DMS153 treated with DMSO at 0.1 percent for 48 hours (cell line): ENCODE measurements at regions not wholly inside any gene's neighbourhood (a gene's known extent, or its start where the extent isn't known, plus 50 kb on each side); places are given as distances from the start of the nearest gene placed in this dataset.

Experiments used
- DNase-seq: peaks from one replicate; lab custom pipeline; 2025; ENCODE audit not compliant: unreplicated experiment; lab: John Stamatoyannopoulos, UW

DNA sequence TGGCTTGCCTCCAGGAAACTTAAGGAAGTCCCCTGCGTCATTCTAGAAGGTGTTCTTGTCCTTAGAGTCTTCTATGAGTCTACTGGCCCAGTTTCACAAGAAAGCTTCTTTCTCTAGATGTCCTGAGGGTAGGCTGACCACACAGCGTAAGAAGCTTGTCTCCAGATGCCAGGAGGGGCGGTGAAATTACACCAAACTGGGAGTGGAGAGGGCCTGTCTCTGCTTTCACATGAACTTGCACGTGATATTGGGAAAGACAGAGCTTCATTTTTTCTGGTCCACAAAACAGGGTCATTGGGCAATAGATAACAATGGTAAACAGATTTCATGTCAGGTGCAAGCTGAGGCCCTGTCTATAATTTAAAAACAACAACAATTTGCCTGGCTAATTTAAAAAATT is 85.7 kb upstream of the TBX3 start:
- no peak for DNase-seq

DNA sequence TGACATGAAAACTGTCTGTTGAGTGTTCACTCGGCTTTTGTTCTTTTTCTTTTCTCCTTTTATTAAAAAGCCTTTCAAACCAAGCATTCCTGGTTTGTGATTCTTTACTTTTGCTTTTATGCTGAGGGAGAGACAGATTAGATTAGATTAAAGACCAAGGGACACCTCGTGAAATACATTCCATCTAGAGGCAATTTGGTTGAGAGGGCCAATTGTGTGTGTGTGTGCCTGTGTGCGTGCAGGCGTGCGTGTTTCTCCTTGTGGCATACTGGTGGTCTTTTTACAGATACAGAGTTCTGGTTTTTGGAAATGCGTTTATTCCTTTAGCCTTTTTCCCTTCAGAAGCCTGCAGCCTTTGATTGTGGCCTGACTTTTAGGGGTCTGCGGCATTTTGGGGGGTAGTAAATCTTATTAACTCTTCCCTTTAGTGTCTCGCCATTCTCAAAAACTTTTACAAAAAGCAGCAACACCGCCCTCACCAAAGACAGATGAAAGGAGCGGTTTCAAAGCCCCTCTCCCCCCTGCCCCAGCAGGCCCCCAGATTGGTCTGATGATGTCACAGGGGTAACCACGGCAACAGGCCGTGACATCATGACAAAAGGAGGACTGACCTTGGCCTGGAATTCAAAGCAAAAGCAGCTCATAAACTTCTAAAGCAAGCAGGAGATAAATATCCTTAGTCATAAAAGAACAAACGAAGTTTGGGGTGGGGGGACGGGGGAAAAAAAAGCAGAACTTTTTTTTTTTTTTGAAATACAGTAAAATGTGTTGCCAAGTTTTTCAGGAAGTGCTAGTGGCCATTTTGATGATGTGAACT is 84.1 kb upstream of the TBX3 start:
- no peak for DNase-seq

DNA sequence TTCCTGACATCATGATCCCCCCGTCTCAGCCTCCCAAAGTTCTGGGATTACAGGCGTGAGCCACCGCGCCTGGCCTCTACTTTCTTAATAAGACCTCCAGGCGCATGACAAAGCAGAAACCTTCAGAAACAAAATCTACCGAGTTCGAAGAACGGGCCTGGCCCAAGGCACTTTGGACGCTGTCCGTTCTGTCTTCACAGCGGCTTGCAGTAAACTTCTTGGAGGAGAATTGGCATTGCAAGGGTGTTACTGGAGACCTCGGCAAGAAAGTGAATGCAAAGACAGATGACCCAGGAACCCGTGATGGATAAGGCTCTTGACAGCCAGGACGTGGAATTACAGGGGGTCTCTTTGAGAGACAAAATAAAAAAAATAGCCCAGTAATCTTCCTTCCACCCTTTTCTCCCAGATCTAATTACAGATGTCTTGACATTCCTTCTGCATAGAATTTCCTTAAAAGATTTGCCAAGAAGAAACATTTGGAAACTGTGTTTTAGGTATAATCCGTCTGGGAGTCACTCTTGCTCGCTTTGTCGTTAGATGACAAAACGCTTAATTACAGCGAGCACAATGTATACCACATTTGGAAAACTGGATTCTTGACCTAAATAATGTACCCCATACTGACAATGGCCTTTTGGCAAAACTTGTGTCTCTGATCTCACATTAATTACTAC is 83.2 kb upstream of the TBX3 start:
- no peak for DNase-seq

DNA sequence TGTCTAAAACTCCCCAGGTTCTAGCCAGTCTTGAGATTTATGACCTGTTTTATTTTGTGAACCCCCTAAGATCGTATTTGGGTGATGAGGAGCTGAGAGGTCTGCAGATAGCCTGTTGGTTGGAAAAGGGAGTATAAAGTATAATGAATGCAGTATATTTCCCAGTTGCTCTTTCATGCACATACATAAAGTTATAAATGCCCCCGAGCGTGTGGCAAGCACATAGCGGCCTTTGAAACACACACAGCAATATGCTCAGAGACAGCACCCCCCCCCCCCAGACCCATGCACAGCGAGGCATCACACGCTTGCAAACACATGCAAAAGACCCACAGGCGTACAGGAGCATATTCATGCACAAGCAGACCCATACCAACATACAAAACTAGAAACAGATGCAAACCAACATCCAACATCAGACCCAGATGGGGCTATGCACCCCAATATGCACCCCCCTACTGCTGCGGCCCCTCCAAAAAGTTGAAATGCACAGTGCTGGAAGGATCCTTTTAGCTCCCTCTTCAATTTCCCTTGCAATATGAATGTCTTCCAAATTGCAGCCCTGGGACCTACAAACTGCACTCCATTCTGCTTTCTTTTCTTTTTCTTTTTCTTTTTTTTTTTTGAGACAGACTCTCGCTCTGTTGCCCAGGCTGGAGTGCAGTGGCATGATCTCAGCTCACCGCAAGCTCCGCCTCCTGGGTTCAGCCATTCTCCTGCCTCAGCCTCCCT is 82.2 kb upstream of the TBX3 start:
- no peak for DNase-seq

DNA sequence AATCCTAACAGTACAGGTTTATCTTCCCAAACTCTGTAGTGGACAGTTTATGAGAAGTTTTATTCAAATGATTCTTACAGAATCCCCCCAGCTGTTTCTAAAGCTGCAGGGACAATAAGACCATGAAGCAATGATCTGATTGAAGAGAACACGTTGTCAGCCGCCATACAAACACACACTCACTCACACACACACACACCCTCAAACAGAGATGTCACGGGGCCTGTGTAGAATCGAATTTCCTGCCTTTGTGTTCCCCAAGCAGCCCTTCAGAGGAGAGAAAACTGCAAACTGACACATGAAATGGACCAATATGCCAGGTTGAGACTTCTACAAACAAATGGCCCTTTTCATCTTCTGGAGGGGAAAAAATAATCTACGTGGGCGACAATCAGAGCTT is 80.5 kb upstream of the TBX3 start:
- DNase-seq, result no peak

DNA sequence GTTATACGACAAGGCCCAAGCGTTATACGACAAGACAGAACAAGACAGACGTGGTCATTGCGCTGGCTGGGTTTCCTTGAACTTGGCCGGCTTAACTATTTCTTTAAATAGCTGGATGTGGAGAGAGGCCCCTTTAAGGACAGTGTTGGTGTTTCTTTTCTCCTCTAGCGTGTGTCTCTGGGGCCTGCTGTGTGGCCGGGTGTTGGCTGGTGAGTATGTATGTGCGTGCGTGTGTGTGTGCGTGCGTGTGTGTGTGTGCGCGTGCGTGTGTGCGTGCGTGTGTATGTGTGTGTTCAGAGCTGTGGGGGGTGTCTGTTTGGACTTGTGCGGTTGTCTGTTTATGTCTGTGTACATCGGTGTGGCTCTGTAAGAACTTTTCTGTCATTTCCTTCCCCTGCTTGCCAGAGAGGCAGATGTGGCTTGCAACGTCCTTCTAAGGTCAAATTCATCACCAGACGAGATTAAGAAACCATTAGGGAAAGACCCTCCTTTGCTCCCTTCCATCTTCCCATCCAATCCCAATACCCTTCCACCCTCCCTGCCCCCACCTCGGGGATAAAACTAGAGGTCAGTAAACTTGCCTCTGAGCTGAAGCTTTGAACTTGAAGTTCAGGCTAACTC is 78.6 kb upstream of the TBX3 start:
- no peak for DNase-seq

DNA sequence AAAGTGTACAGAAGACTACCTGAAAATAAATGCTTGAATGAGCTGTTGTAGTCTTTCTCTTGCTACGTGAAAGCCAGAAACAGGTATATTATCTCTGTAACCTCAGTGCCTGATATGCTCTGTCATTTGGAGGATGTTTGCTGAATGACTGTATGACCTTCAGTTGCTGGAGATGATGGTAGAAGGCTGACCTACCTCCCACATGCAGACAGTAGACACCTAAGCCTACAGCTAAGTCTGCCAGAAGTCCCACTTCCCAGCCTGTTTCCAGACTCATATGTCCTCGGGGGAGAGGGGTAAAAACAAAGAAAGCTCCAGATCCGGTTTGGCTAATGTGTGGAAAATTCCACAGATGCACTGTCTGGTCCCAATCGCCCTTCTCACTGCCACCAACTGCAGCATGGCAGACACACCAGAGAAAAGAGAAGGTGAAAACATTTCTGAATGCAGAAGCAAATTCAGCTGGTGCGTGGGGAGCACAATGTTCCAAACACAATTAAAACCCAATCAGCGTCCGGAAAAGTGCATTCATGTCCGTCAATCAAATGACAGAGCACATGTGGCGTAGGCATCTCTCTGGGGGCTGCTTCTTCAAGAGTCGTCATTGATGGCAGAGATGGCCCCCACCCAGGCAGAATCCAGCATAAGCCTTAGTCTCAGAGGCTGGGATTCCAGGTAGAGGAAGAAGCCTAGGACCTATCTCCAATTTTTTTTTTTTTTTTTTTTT is 76.3 kb upstream of the TBX3 start:
- DNase-seq, result no peak

DNA sequence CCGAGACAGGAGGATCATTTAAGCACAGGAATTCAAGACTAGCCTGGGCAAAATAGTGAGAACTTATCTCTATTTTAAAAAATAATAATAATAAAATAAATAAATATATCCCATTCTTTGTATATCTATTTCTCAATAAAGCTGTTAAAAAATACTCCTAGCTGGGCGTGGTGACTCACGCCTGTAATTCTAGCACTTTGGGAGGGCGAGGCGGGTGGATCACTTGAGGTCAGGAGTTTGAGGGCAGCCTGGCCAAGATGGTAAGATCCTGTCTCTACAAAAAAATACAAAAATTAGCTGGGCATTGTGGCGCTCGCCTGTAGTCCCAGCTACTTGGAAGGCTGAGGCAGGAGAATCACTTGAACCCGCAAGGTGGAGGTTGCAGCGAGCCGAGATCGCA is 75.7 kb upstream of the TBX3 start:
- no peak for DNase-seq

DNA sequence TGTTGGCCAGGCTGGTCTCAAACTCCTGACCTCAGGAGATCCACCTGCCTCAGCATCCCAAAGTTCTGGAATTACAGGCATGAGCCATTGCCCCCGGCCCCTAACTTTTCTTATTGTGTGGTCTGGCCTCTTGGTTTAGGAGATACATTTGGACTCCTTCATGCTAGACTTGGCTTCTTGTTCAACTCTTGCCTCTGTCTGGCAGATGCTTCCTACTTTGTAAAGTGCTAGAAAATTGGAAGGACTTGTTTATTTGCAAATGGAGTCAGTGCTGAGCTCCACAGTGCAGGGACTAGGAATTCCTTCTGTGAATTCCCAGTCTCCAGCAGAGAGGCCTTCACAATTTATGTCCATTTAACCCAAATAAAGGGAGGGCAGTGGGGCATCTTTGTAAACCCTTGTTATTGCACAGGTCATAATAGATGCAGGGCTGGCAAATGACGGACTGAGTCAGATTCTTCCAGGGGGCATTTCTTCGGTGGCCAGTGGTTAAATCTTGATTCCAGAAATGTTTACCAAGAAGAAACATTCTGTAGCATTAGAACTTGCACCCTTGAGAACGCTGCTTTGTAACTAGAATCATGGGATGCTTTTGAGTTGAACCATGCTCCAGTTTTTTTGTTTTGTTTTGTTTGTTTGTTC is 73.8 kb upstream of the TBX3 start:
- DNase-seq, result no peak

DNA sequence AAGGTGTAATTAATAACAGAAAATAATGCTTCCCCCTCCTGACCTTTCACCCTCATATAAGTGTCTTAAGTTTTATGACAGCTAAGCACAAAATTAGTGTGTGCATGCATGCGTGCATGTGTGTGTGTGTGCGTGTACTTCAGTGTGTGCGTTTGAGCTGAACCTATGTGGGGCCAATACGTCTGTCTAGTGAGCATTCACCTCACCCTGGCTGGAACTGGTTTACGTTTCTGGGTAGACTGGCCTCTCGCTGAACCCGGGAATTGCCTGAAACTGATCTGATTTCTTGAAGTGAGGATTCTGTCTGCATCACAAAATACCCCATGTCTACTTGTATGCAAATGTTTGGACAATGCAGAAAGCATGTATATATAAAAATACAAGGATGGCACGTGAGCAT is 68.2 kb upstream of the TBX3 start:
- no peak for DNase-seq

DNA sequence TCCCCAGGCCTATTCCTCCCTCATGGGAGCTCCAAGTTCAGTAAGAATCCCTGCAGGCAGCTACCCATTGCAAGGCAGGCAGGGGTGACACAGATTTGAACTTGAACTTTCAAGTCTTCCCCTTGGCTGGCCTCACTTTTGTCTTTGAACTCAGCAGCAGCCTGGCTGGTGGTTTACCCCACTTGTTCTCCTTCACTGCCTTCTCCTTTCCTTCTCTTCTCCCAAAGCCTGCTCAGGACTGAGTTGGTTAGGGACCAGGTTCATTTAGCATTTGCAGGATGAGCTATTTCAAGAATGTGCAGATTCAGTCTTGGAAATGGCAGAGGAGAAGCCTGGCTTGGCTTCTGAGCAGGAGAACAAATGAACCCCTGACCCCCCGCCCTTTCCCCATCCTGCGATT is 67.7 kb upstream of the TBX3 start:
- no peak for DNase-seq

DNA sequence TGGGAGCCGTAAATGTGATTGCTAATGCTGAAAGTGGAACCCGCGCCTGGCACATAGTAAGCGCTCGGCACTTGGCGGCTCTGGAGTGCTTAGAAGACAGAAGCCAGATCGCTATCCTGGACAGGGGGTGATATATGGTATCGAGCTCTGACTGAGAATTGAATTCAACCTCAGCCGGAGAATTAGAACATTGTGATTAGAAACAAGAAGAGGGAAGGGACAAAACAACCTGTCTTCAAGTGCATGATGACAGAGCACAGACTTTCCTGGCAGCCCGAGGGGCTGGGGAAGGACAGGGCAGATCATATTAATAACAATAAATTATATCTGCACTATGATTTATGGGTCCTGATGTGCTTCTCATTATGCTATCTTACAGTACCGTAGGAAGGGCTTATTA is 66.9 kb upstream of the TBX3 start:
- DNase-seq, result no peak

DNA sequence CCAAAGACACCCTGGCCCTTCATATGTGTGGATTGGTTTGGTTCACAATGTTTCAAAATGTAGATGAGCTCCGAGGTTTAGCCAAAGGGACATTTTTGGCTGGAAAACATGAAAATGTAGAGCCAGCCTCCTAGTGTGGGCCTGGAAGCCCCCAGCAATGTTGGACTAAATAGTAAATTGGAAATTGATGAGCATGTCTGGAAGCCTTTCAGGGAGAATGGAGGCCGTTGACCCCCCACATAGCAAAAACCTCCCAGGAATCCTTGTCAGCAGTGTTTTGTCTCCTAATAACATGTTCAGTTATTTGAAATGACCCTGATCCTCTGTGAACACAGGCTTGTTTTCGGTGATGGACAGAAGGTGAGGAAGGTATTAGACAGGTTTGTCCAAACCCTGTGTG is 65.1 kb upstream of the TBX3 start:
- DNase-seq, result no peak

DNA sequence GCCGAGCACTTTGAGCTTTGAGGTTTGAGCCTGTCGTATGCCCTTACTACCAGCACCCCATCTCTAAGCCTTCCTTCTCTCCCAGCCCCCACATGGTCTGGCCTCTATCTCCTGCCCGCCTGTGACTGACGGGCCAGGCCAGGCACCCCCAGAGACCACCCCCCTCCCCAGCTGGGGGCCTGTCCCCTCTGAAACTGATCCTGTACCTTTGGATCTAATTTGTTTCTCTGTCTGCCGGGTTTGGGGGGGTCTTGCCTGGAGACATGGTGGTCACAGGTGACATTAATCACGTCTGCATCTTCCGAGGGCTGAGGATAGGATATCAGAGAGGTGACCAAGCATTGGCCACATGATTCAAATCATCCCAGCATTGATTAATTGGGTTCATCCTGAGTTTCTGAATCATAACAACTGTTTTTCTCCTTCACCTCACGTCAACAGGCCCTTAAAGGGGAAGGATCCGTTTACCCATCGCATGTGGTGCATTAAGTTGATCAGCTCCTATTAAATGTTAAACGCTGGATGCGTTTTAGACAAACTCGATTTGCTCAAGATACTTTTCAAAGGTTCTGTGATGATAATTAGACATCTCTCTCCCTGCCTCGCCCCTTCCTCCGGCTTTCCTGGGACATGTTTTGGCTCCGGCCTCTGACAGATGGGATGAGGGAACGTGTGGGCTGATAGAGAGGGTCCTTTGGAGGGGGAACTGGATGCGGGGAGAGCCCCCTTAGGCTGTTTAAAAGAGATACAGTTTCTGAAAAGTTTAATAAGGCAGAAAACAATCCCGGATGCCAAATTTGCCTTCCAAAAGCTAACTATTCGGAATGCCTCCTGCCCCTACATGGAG is 63.3 kb upstream of the TBX3 start:
- DNase-seq, result no peak

DNA sequence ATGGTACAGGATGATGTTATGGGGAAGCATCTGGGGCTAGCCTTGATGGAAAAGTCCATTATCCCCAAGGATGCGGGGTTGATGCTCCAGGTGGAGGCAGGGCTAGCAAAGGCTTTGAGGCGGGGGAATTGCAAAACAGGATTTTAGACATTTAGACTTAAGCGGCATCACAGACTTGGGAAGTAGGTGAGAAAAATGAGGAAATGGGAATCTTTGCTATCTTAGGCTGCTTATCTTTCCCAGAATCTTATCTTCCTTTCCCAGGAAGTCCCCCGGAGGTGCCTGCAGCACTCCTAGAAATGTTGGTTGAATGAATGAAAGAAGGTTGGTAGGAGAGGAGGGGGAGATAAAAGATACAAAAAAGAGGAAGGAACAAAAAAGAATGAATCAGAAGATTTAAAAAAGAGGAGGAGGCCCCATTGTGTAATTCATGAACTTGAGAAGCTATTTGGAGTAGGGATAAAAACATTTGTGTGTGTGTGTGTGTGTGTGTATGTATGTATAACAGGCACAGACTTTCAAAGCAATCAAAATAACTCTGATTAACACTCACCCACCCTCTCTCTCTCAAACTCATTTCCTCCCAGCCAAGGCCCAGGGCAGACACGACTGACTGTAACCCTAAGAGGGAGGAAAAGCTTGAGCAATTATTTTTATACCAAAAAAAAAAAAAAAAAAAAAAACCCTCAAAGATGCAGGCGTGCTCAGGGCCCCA is 62.5 kb upstream of the TBX3 start:
- no peak for DNase-seq

DNA sequence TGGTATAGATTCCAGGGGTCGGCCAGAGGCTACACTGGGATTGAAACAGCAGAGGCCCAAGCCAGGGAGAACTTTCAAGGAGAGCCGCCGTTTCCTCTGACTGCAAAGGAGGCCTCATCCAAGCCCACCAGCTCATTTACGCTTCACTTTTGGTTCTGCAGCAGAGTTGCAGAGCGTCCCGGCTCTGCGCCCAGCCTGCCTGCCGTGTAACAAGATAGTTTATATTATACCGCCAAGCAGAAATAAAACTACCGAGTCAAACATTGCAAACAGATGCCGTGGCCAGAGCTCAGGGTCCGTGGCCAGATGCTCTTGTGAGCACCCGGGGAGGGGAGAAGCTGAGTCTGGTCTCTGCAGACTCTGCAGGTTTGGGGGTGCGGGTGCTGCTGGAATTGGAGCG is 60.7 kb upstream of the TBX3 start:
- DNase-seq, result no peak

DNA sequence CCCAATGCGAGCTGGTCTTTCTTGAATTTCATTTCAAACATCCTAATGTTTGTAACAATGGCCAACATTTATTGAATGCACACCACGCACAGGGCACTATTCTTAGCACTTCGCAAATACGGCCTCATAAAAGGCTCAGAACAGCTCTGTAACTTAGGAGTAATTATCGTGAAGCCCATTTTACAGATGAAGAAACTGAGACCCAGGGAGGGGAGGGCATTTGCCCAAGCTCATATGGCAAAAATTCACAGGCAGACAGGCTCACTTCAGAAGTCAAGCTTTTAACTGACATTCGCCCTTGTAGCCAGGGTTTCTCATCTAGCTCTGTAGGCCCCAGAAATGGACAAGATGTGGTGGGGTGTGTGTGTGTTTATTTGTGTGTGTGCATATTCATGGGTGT is 60.3 kb upstream of the TBX3 start:
- no peak for DNase-seq

DNA sequence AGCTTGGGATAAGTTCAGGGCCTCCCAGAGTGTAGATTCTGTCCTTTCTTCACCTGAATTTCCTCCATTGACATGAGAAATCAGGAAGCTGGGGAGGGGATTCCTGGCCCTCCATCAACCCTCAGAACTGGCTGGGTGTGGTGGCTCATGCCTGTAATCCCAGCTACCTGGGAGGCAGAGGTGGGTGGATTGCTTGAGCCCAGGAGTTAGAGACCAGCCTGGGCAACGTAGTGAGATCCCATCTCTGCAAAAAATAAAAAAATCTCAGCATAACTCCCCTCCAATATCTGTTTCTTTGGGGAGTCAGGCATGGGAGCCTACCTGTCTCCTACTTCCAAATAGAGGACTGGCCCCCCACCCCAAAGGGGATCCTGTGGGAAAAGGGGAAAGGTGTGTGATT is 59.8 kb upstream of the TBX3 start:
- no peak for DNase-seq

DNA sequence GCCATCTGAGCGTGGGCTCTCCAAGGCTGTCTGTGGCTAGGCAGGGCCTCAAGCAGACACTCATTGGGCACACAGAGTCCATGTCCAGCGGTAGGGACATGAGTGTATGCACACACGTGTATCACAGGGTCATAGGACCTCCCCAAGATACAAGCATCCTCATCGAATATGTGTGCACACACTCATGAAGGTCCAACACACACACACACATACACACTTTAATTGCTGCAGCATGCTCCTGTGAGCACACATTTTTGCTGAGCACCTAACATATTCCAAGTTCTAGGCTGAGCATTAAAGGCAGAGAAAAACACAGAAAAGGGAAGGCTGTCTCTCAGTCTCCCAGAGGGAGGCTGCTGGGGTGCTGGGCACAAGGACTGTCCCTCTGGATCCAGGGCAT is 59.3 kb upstream of the TBX3 start:
- no peak for DNase-seq
